ENCODE measurements at regions not wholly inside any gene's neighbourhood (a gene's known extent, or its start where the extent isn't known, plus 50 kb on each side); places are given as distances from the start of the nearest gene placed in this dataset.

- DNase-seq (ENCODE audit: low spot score), result no peak
- intact Hi-C loops (cut with DNase I), result no loop called here
These were observed 1531.0 kb downstream of the PCDH7 start for GRCh38 chr4:32251126-32251525.

GRCh38 chr4:32251926-32252325 is 1531.8 kb downstream of the PCDH7 start:
- intact Hi-C loops (cut with DNase I), result no loop called here
- DNase-seq (ENCODE audit: low spot score), result no peak

- intact Hi-C loops (cut with DNase I), result no loop called here
- no peak for DNase-seq (ENCODE audit: low spot score)
These were observed 1534.0 kb downstream of the PCDH7 start for GRCh38 chr4:32254216-32254615.

- no peak for DNase-seq (ENCODE audit: low spot score)
- intact Hi-C loops (cut with DNase I), result no loop called here
These were observed 1538.8 kb downstream of the PCDH7 start for GRCh38 chr4:32258986-32259385.

- intact Hi-C loops (cut with DNase I), result no loop called here
- no peak for DNase-seq (ENCODE audit: low spot score)
These were observed 1541.0 kb downstream of the PCDH7 start for GRCh38 chr4:32261196-32261595.

- DNase-seq (ENCODE audit: low spot score), result no peak
- intact Hi-C loops (cut with DNase I), result no loop called here
These were observed 1548.7 kb downstream of the PCDH7 start for GRCh38 chr4:32268863-32269262.

- intact Hi-C loops (cut with DNase I), result no loop called here
- DNase-seq (ENCODE audit: low spot score), result no peak
These were observed 1569.9 kb downstream of the PCDH7 start for GRCh38 chr4:32290102-32290501.

GRCh38 chr4:32318926-32319325 is 1598.8 kb downstream of the PCDH7 start:
- intact Hi-C loops (cut with DNase I), result no loop called here
- DNase-seq (ENCODE audit: low spot score), result no peak

- intact Hi-C loops (cut with DNase I), result no loop called here
- no peak for DNase-seq (ENCODE audit: low spot score)
These were observed 1601.3 kb downstream of the PCDH7 start for GRCh38 chr4:32321421-32321820.

- intact Hi-C loops (cut with DNase I), result no loop called here
- no peak for DNase-seq (ENCODE audit: low spot score)
These were observed 1614.6 kb downstream of the PCDH7 start for GRCh38 chr4:32334759-32335158.

- intact Hi-C loops (cut with DNase I), result no loop called here
These were observed 1617.2 kb downstream of the PCDH7 start for GRCh38 chr4:32337403-32337802.

GRCh38 chr4:32340591-32340990 is 1620.4 kb downstream of the PCDH7 start:
- intact Hi-C loops (cut with DNase I), result no loop called here
- DNase-seq (ENCODE audit: low spot score), result no peak

More at GRCh38 chr4:32337403-32337802, 1617.2 kb downstream of the PCDH7 start:
- no peak for DNase-seq (ENCODE audit: low spot score)

GRCh38 chr4:32341342-32341741 is 1621.2 kb downstream of the PCDH7 start:
- intact Hi-C loops (cut with DNase I), result no loop called here
- DNase-seq (ENCODE audit: low spot score), result no peak

- intact Hi-C loops (cut with DNase I), result no loop called here
- no peak for DNase-seq (ENCODE audit: low spot score)
These were observed 1621.9 kb downstream of the PCDH7 start for GRCh38 chr4:32342054-32342453.

GRCh38 chr4:32349026-32349425 is 1628.9 kb downstream of the PCDH7 start:
- no peak for DNase-seq (ENCODE audit: low spot score)
- intact Hi-C loops (cut with DNase I), result no loop called here

GRCh38 chr4:32374206-32374605 is 1654.0 kb downstream of the PCDH7 start:
- DNase-seq (ENCODE audit: low spot score), result no peak
- intact Hi-C loops (cut with DNase I), result no loop called here

GRCh38 chr4:32393806-32394205 is 1673.6 kb downstream of the PCDH7 start:
- DNase-seq (ENCODE audit: low spot score), result no peak
- intact Hi-C loops (cut with DNase I), result no loop called here

- DNase-seq (ENCODE audit: low spot score), result no peak
- intact Hi-C loops (cut with DNase I), result no loop called here
These were observed 1674.1 kb downstream of the PCDH7 start for GRCh38 chr4:32394255-32394654.

- DNase-seq (ENCODE audit: low spot score), result no peak
- intact Hi-C loops (cut with DNase I), result loop anchor here in 1 of 2 donors (5.0 kb wide), 1 partner anchor 1846 kb away; no protein-coding TSS in a partner anchor
These were observed 1676.4 kb downstream of the PCDH7 start for GRCh38 chr4:32396507-32397070.

GRCh38 chr4:32400870-32401269 is 1680.7 kb downstream of the PCDH7 start:
- DNase-seq (ENCODE audit: low spot score), result no peak
- intact Hi-C loops (cut with DNase I), result no loop called here

- intact Hi-C loops (cut with DNase I), result no loop called here
- no peak for DNase-seq (ENCODE audit: low spot score)
These were observed 1697.0 kb downstream of the PCDH7 start for GRCh38 chr4:32417113-32417704.

- intact Hi-C loops (cut with DNase I), result no loop called here
- DNase-seq (ENCODE audit: low spot score), result no peak
These were observed 1703.1 kb downstream of the PCDH7 start for GRCh38 chr4:32423267-32423666.
